ENCODE measurements at regions not wholly inside any gene's neighbourhood (a gene's known extent, or its start where the extent isn't known, plus 50 kb on each side); places are given as distances from the start of the nearest gene placed in this dataset.
"Not testable (repeated sequence)": the region's sequence is repeated elsewhere in the genome, so short reads cannot be mapped to it uniquely, and the experiment has no call there.

- in situ Hi-C loops (cut with MboI; ENCODE audit: low sequenced_read_pairs), result not testable (repeated sequence)
Observed at GRCh38 chr15:75764845-75765550, 52.4 kb upstream of the CSPG4 start.

GRCh38 chr15:75763635-75764600 lies 51.3 kb upstream of the CSPG4 start:
- in situ Hi-C loops (cut with MboI; ENCODE audit: low sequenced_read_pairs), result not testable (repeated sequence)

GRCh38 chr15:75763137-75763611 lies 50.5 kb upstream of the CSPG4 start:
- in situ Hi-C loops (cut with MboI; ENCODE audit: low sequenced_read_pairs), result no loop called here

Measured in HL-60/S4 (cell line).